ENCODE measurements at regions not wholly inside any gene's neighbourhood (a gene's known extent, or its start where the extent isn't known, plus 50 kb on each side); places are given as distances from the start of the nearest gene placed in this dataset.

DNA sequence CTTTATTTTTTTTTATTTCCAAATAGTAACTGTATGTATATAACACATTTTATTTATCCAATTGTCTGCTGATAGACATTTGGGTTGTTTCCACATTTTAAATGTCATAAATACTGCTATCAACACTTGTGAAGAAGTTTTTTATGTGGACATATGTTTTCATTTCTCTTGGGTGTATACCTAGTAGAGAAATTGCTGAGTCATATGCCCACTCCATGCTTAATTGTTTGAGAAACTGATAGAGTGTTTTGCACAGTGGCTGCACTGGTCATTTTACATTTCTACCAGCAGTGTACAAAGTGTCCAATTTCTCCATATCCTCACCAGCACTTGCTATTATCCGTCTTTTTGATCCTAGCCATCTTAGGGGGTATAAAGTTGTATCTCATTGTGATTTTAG, 567.8 kb downstream of the GBA3 start:
- no peak overlapping the region for H3K18ac ChIP-seq (ENCODE audit: insufficient read length, low read depth, low read length)
- H3K4me2 ChIP-seq (ENCODE audit: insufficient read depth, insufficient read length, low read length): no peak overlapping the region
- H2BK120ac ChIP-seq (ENCODE audit: low read depth, low read length, poor library complexity, severe bottlenecking): no peak overlapping the region
- no peak overlapping the region for H4K5ac ChIP-seq (ENCODE audit: insufficient read length, low read depth, low read length)
- no peaks in the 10 kb centered on the region for H3K23me2 ChIP-seq (ENCODE audit: insufficient read length, low read depth, low read length, poor library complexity, severe bottlenecking)
- no peaks in the 10 kb centered on the region for H3K9me3 ChIP-seq (ENCODE audit: control insufficient read depth, low read depth, low read length)
- H3K79me2 ChIP-seq (ENCODE audit: insufficient read depth, low read length): no peaks in the 10 kb centered on the region
- no peak for DNase-seq
- H2BK12ac ChIP-seq (ENCODE audit: insufficient read length, low read depth, low read length): no peak overlapping the region
- Mint-ChIP-seq H3K36me3 (ENCODE audit: insufficient read depth in 1 of 3, low read depth in 3 of 3) (peaks cover 0 to 4% (median 0%) of the 10 kb centered on the region in 3 experiments; a peak in 1 of 7 replicates), H3K27ac (no peak overlapping the region), H3K27me3 (ENCODE audit: low read depth) (no peaks in the 10 kb centered on the region), H3K4me1 (no peaks in the 10 kb centered on the region; a peak in 1 of 4 replicates), H3K9me3 (peaks cover 2 to 3% of the 10 kb centered on the region in 2 experiments; a peak in 1 of 5 replicates), H3K4me3 (no peak overlapping the region)
- H3K4me1 ChIP-seq (ENCODE audit: insufficient read depth, low read length): no peaks in the 10 kb centered on the region
- no peak overlapping the region for H3K14ac ChIP-seq (ENCODE audit: insufficient read depth, low read length)
- H3K27me3 ChIP-seq (ENCODE audit: insufficient read depth, low read length): no peaks in the 10 kb centered on the region
- H3T11ph ChIP-seq (ENCODE audit: low read length): no peak overlapping the region
- H4K91ac ChIP-seq (ENCODE audit: insufficient read length, low read depth, low read length): no peak overlapping the region
- H3K56ac ChIP-seq (ENCODE audit: insufficient read length, low read depth, low read length): no peak overlapping the region
- H3K23ac ChIP-seq (ENCODE audit: insufficient read length, low read depth, low read length): no peak overlapping the region
- no peaks in the 10 kb centered on the region for H3K79me1 ChIP-seq (ENCODE audit: insufficient read depth, low read depth, low read length, poor library complexity, severe bottlenecking)
- no peak overlapping the region for H2BK5ac ChIP-seq (ENCODE audit: insufficient read length, low read length)
- no CpG with 5 or more reads among the region's 1 CpG for WGBS (ENCODE audit: extremely low coverage, insufficient read length, low lambda C conversion rate)
- H2BK15ac ChIP-seq (ENCODE audit: low read depth, low read length): no peak overlapping the region
- H3K4ac ChIP-seq (ENCODE audit: low read depth, low read length): no peak overlapping the region
- no peak overlapping the region for H2BK20ac ChIP-seq (ENCODE audit: low read depth, low read length, poor library complexity, severe bottlenecking)
- TF ChIP-seq, protein P1, sequence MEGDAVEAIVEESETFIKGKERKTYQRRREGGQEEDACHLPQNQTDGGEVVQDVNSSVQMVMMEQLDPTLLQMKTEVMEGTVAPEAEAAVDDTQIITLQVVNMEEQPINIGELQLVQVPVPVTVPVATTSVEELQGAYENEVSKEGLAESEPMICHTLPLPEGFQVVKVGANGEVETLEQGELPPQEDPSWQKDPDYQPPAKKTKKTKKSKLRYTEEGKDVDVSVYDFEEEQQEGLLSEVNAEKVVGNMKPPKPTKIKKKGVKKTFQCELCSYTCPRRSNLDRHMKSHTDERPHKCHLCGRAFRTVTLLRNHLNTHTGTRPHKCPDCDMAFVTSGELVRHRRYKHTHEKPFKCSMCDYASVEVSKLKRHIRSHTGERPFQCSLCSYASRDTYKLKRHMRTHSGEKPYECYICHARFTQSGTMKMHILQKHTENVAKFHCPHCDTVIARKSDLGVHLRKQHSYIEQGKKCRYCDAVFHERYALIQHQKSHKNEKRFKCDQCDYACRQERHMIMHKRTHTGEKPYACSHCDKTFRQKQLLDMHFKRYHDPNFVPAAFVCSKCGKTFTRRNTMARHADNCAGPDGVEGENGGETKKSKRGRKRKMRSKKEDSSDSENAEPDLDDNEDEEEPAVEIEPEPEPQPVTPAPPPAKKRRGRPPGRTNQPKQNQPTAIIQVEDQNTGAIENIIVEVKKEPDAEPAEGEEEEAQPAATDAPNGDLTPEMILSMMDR (conservative IDR thresholded peaks at IDR 0.05): no peak
- H3K9ac ChIP-seq (ENCODE audit: extremely low read depth, insufficient read length, low read length): no peak overlapping the region
- H3K27ac ChIP-seq (ENCODE audit: insufficient read length, low read depth, low read length): no peak overlapping the region
- H4K20me1 ChIP-seq (ENCODE audit: control insufficient read depth, insufficient read depth, insufficient read length): no peaks in the 10 kb centered on the region
- no peak overlapping the region for H4K8ac ChIP-seq (replicated peaks; ENCODE audit: insufficient read length, low read depth, low read length)
- H2AK5ac ChIP-seq (ENCODE audit: insufficient read length, low read length): no peak overlapping the region
- no peak overlapping the region for H2AFZ ChIP-seq (ENCODE audit: low read length)
